A673 (cell line): ENCODE measurements at regions not wholly inside any gene's neighbourhood (a gene's known extent, or its start where the extent isn't known, plus 50 kb on each side); places are given as distances from the start of the nearest gene placed in this dataset.
"Not testable (repeated sequence)": the region's sequence is repeated elsewhere in the genome, so short reads cannot be mapped to it uniquely, and the experiment has no call there.

ENCODE experiments used
- BruUV-seq: library from RNA; stranded (reverse); fragments of 400-500 nt; replicated peaks from 2 replicates; lab custom pipeline; 2021; lab: Mats Ljungman, UMichigan
- CTCF ChIA-PET: fragments of 300-600 bp; sonication (Branson Sonifier 250); formaldehyde crosslinking; loops from one replicate; lab custom pipeline; 2022; ENCODE audit warnings: antibody characterized with exemption; lab: Charles Lee
- POLR2A ChIA-PET: fragments of 300-600 bp; sonication (Branson Sonifier 250); formaldehyde crosslinking; loops from one replicate; lab custom pipeline; 2022; ENCODE audit warnings: antibody characterized with exemption; ENCODE audit not compliant: low non-redundant PET; lab: Charles Lee
- DNase-seq: peaks from one replicate; pipeline ENCODE4 v3.0.0-alpha.2; 2015; ENCODE audit warnings: low spot score
- H3K27ac ChIP-seq: fragments of 200-600 bp; sonication (generic); 2 replicates; pipeline ENCODE4 v1.5.1; 2016; ENCODE audit warnings: mixed run types, low read depth, mild to moderate bottlenecking, mixed read lengths, antibody characterized with exemption, low read length; ENCODE audit not compliant: poor library complexity, severe bottlenecking
- H3K27me3 ChIP-seq: fragments of 200-600 bp; sonication (generic); replicated peaks from 2 replicates; pipeline ENCODE4 v1.6.1; 2017; ENCODE audit warnings: mixed run types, low read depth, mild to moderate bottlenecking, mixed read lengths, antibody characterized with exemption, low read length; ENCODE audit not compliant: insufficient read depth, poor library complexity
- H3K36me3 ChIP-seq: fragments of 200-600 bp; sonication (generic); 2 replicates; pipeline ENCODE4 v1.6.1; 2016; ENCODE audit warnings: mixed run types, mild to moderate bottlenecking, mixed read lengths, antibody characterized with exemption, low read length; ENCODE audit not compliant: insufficient read depth, poor library complexity, severe bottlenecking
- H3K4me1 ChIP-seq: fragments of 200-600 bp; sonication (generic); 2 replicates; pipeline ENCODE4 v1.6.1; 2017; ENCODE audit warnings: mixed run types, mild to moderate bottlenecking, mixed read lengths, antibody characterized with exemption, low read length; ENCODE audit not compliant: insufficient read depth, poor library complexity, severe bottlenecking
- H3K4me3 ChIP-seq: fragments of 200-600 bp; sonication (generic); 2 replicates; pipeline ENCODE4 v1.5.1; 2016; ENCODE audit warnings: low read depth, mixed run types, mild to moderate bottlenecking, mixed read lengths, low read length; ENCODE audit not compliant: poor library complexity, severe bottlenecking
- H3K9me3 ChIP-seq: fragments of 200-600 bp; sonication (generic); 2 replicates; pipeline ENCODE4 v1.6.1; 2016; ENCODE audit warnings: mixed run types, low read depth, mild to moderate bottlenecking, mixed read lengths, antibody characterized with exemption, low read length; ENCODE audit not compliant: poor library complexity, severe bottlenecking
- intact Hi-C: fragments of 100-400 bp; cut with micrococcal nuclease; formaldehyde crosslinking; loops from one replicate; pipeline ENCODE4 v1.10.0; 2022; ENCODE audit not compliant: unreplicated experiment

DNA sequence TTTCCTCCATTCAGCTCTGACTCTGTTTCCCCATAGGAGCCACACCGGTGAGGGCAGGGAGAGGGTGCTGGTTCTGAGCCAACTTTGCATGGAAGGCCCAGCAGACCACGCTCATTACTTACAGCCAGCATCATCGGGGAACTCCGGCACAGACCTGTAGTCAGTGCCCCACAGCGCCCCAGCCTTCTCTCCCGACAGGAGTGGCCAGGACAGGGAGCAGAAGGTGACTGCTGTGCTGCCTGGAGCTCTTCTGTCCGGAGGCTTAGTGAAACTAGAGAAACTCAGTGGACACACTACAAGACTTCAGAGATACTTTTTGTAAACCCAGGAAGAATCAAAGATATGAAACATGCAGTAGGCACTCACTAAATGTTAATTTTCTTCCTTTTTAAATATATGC, 111.6 kb upstream of the PLGLB2 start:
- H3K27ac ChIP-seq, DNase-seq, H3K27me3 ChIP-seq, H3K4me1 ChIP-seq, H3K4me3 ChIP-seq, BruUV-seq, H3K36me3 ChIP-seq, CTCF ChIA-PET, intact Hi-C loops, H3K9me3 ChIP-seq, POLR2A ChIA-PET: not testable (repeated sequence)

GRCh38 chr2:87636735-87637134, 111.2 kb upstream of the PLGLB2 start:
- H3K4me1 ChIP-seq, DNase-seq, BruUV-seq, intact Hi-C loops, POLR2A ChIA-PET, H3K36me3 ChIP-seq, H3K27ac ChIP-seq, H3K4me3 ChIP-seq, H3K9me3 ChIP-seq, CTCF ChIA-PET, H3K27me3 ChIP-seq: not testable (repeated sequence)

DNA sequence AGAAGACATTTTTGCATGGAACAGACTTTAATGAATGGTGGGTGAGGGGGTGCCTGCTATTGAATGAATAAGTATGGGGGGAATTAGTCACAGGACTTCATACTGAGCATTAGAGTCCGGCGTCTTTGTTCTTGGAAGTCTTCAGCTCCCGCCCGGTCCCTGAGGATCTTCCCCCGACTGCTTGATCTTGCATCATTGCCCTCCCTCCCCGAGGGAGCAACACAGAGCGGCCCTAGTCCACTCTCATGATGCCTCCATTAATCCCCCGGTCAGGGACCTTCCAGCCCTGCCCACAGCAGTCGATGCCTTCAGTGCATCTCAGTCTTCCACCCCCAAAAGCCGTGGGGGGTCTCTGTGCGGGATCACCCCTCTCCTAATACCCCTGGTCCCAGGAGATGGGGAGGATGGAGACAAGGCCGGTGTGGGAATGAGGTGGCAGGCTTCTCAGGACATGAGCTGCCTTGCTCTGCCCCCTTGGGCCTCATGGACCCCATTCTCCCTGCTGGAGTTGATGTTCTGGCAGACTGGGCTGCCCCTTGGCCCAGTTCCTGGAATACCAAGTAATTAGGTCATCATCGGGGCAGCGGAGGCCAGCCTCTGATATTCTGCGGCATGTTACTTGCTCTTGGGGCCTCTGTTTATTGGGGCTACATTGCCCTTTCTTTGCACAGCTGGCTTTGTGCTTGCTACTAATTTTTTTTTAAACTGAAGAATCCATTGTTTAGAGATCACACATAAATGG, 110.5 kb upstream of the PLGLB2 start:
- DNase-seq: not testable (repeated sequence)

GRCh38 chr2:87638114-87638807, 109.6 kb upstream of the PLGLB2 start:
- H3K4me1 ChIP-seq, H3K36me3 ChIP-seq, CTCF ChIA-PET, DNase-seq, H3K27me3 ChIP-seq, POLR2A ChIA-PET, intact Hi-C loops, H3K4me3 ChIP-seq, H3K27ac ChIP-seq, BruUV-seq, H3K9me3 ChIP-seq: not testable (repeated sequence)

More for the DNA sequence above, 110.5 kb upstream of the PLGLB2 start:
- POLR2A ChIA-PET, H3K9me3 ChIP-seq, H3K36me3 ChIP-seq, H3K4me3 ChIP-seq, H3K4me1 ChIP-seq, intact Hi-C loops, CTCF ChIA-PET, H3K27me3 ChIP-seq, BruUV-seq, H3K27ac ChIP-seq: not testable (repeated sequence)

DNA sequence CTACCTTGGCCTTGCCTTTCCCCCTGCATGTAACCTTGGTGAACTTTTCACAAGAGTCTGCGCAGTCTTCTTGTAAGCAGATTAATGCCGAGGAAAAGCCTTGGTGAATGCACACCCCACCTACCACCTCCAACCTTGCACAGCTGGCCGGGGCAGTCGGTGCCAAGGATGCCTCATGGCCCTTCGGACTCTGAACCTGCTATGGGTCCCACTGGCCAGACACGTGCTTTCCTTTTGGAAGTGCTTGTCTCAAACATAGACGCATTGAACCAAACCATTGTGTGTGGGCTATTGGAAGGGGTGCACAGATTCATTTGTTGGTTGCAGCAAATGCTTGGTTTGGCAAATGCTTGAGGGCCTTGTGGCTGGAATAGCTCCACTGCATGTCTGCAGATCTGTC, 109.0 kb upstream of the PLGLB2 start:
- DNase-seq, H3K9me3 ChIP-seq, intact Hi-C loops, POLR2A ChIA-PET, CTCF ChIA-PET, BruUV-seq, H3K36me3 ChIP-seq, H3K27me3 ChIP-seq, H3K4me1 ChIP-seq, H3K4me3 ChIP-seq, H3K27ac ChIP-seq: not testable (repeated sequence)

DNA sequence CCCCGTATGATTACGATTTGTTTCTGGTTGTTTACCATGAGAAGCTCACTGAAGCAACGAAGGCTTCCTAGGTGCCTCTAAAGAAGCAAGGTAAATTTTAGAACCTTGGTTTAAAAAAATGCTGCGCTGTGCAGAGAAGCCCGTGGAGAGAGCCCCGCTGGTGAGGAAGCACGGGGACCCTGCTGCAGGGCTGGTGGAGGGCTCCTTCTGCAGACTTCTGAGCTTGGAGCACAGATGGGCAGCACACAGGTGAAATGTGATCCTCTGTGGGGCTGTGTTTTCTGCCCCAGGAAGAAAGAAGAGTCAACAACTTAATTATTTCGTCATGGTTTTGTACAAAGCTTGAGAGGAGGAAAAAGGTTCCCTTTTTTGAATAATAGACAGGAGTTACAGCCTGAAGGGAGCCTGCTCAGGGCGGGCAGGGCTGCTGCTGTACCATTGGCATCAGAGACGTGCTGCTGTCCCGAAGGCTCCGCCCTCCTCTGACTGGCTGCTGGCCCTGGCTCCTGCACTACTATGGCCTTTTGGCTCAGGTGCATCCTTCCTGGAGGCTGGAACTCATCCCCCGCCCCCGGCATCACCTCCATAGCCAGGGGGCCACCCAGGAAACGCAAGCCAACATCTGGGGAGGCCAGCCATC, 108.0 kb upstream of the PLGLB2 start:
- CTCF ChIA-PET, intact Hi-C loops, H3K27me3 ChIP-seq, H3K9me3 ChIP-seq, DNase-seq, H3K27ac ChIP-seq, H3K36me3 ChIP-seq, H3K4me1 ChIP-seq, POLR2A ChIA-PET, H3K4me3 ChIP-seq, BruUV-seq: not testable (repeated sequence)

DNA sequence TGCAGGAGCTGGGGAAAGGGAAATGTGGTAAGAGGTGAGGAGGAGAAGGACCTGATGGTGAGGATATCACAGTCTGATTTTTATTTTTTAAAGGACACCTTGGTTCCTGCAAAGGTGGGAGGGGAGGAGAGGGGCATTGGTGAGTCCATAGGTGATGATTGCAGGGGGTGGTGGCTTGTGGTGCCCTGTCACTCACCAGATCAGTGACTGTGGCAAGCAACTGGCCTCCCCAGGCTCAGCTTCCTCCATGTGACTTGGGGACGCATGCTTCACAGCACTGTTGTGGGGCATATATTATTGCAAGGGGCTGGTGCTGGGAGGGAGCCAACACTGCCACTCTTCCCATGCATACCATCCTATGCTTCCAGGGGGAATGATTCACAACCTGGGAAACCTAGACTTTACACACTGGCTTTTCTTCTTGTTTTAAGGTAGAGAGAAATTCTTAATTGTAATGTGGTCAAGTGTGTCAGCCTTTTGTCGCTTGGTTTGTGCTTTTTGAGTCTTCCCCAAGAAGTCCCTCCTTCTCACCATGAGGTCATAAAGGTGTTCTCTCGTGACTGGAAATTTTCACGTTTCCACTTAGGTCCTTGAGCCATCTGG, 106.8 kb upstream of the PLGLB2 start:
- H3K36me3 ChIP-seq, intact Hi-C loops, H3K4me3 ChIP-seq, H3K27ac ChIP-seq, POLR2A ChIA-PET, CTCF ChIA-PET, H3K27me3 ChIP-seq, BruUV-seq, DNase-seq, H3K4me1 ChIP-seq, H3K9me3 ChIP-seq: not testable (repeated sequence)
